T47D (cell line): ENCODE measurements at regions not wholly inside any gene's neighbourhood (a gene's known extent, or its start where the extent isn't known, plus 50 kb on each side); places are given as distances from the start of the nearest gene placed in this dataset.

Experiments used
- DNase-seq, 2 experiments: peaks; one replicate each; pipeline versions ENCODE4 v3.0.0 to v3.0.0-alpha.2; 2011 to 2012; ENCODE audit warnings: low read depth in 1 of 2, low spot score in 1 of 2
- JUND ChIP-seq: IDR thresholded peaks from 2 replicates; pipeline ENCODE4 v1.6.1; 2012; ENCODE audit warnings: low read depth
- in situ Hi-C: cut with HindIII; loops from 2 replicates; pipeline ENCODE4 v1.10.0; 2016; ENCODE audit warnings: low sequenced_read_pairs, low pct_unique_long_range_greater_than_20kb

DNA sequence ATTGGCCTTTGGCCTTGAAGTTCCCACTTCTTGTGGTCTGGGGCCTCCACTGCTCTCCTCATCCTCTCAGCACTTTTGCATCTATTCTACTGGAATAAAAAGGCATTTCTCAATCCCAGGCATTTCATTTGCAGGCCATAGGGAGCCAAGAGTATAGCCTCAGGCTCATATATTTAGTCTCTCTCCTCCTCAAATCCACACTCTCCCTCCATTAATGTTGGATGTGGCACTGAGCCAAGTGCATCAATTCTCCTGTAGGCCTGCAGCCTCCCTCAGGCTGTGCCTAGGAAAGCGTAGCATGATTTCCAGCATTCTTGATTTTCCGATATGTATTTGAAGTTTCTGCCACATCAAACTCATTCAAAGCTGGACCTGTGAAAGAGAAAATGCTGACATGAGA lies 211.5 kb upstream of the CPNE8 start:
- TF ChIP-seq JUND: no peak
- peak in 1 of 2 experiments; percentile 30 for DNase-seq
- in situ Hi-C loops: no loop called here

DNA sequence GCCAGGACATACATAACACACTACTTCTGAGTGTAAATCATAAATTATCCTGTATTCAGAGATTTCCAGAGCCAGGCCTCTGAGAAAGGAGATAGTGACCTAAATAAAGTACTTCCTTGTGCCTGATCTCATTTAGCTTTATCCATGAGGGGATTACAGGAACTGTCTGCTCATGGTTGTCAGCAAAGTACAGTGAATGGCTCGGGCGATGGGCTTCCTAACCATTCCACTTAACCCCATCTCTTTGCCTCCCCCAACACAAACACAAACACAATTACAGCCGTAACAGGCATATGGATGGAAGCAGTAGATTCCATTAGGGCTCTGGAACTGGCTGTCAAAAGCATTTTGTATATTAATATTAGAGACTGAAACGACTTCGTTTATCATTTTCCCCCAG lies 206.7 kb upstream of the CPNE8 start:
- no peak for DNase-seq
- in situ Hi-C loops: no loop called here
- TF ChIP-seq JUND: no peak

DNA sequence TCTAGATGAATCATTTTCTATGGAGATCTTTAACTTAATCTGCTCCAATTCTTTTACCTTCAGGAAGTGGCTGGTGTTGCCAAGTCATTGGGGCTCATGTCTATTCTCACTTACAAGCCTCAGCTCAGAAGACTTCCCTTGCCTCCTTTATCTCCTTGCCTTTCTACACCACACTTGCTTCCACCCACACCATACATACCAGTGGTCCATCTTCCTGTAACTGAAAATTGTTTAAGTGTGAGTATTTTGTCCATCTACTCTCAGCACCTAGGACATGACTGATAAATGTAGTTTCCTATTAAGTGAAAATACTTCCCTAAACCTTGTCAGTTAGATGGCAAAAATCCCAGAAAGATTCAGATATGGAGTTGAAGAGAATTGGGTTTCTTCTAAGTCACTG lies 199.7 kb upstream of the CPNE8 start:
- no peak for DNase-seq
- TF ChIP-seq JUND: no peak
- in situ Hi-C loops: no loop called here

DNA sequence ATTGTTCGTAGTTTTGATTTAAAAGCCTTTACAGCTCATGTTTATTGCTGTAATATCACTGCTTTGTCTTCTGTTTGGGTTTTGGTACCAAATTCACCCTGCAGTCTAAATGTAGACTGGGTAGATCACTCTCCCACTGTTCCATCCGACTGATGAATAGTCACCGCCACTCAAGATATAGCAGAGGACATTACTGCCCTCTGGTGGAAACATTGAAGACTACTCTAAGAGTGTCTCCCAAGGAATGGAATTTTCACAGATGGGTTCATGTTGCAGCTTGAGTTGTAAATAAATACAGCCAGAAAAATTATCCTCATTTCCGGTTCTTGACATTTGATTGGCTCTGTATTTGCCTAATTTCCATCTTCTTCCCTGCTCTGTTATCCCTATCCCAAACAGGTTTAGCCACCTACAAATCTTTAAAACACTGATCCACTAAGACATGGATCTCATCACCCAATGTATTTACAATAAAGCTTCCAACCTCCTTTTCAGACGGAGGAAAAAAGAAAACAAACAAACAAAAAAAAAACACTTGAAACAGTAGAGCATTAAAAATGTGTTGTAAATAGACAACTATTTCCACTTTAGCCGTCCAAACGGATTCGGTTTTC lies 198.3 kb upstream of the CPNE8 start:
- no peak for TF ChIP-seq JUND
- in situ Hi-C loops: no loop called here
- peak; percentile 60 to 86 for DNase-seq

DNA sequence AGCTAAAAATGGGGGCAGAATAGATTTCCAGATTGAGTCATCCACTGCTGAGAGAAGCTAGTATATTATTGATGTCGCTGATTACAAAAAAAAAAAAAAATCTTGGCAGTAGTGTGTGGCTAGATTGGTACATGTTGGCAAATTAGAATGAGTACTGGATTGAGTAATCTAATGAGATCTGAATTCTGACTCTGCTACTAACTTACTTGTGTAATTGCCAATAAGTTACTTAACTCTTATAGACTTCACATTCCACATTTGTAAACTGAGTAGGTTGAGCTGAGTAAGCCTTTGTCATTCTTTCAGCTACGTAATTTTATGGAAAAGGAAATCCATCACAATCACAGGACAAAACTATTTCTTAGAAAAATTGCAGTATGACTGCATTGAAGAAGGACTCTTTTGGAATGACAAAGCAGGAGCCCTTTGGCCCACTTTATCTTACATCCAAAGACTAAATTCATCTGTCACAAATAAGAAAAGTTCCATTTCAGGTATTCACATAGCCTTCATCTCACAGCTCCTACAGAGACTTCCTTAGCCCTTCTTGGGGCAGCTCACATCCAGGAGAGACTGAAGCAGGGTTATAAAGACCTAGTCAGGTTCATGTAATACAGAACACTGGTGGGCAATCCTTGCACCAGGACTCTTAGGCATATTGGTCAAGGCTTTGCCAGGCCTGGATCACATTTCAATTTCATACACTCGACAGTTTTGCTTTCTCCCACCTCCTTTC lies 197.3 kb upstream of the CPNE8 start:
- DNase-seq: no peak
- no peak for TF ChIP-seq JUND
- in situ Hi-C loops: no loop called here

DNA sequence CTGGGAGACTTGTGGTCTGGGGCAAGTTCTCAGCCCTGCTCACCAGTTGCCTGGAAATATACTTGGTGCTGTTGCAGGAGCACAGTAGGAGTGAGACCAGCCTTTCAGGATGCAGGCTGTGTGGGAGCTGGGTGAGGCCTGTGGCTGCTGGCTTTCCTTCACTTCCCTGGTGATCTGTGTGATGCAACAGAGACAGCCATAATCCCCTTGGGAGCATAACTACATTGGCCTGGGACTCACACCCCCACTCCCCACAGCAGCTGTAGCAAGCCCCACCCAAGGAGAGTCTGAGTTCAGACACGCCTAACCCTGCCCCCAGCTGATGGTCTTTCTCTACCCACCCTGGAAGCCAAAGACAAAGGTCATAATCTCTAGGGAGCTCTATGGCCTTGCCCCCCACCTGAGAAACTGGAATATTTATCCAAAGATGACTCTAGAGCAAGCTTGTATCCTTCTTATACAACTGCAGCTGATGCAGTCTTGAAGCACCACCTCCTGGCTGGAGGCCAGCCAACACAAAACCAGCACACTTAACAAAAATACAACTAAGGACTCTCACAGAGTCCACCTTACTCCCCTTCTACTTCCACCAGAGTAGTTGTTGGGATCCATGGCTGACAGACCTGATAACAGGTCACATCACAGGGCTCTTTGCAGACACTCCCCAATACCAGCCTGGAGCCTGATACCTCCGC lies 190.4 kb upstream of the CPNE8 start:
- no peak for DNase-seq
- TF ChIP-seq JUND: no peak
- in situ Hi-C loops: no loop called here

DNA sequence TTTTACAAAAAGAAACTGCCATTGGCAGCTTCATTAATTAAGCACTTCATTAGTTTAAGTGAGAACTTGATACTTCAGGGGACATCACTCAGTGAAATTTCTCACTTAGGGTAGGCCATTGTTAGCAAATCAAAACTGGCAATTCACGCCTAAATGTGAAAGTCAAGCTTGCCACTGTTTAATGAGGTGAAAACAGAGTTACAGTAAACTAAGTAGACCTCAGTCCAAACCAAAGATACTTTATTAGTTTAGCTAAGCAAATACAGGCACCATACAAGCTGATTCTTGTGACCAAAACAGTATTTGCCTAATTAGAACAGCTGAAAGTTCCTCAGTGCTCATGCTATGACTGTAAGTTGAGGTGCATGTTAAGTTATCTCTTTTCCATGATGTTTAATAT lies 176.5 kb upstream of the CPNE8 start:
- in situ Hi-C loops: no loop called here
- no peak for DNase-seq
- TF ChIP-seq JUND: no peak

DNA sequence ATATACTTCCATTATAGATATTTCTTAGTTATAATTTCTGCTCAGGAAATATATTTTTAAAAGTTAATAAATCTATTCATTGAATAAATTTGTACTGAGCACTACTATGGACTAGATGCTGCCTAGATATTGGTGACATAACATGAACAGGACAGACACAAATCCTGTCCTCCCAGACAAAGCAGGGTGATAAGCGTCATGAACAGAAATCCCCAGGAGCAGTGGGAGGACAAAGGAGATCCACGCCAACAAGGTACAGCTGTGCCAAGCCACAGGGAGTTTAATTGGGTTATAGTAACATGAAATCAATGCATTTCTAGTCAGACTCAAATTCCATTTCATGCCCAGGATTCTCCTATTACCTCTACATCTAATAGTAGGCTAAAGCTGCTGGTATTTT lies 171.8 kb upstream of the CPNE8 start:
- DNase-seq: no peak
- TF ChIP-seq JUND: no peak
- in situ Hi-C loops: no loop called here

DNA sequence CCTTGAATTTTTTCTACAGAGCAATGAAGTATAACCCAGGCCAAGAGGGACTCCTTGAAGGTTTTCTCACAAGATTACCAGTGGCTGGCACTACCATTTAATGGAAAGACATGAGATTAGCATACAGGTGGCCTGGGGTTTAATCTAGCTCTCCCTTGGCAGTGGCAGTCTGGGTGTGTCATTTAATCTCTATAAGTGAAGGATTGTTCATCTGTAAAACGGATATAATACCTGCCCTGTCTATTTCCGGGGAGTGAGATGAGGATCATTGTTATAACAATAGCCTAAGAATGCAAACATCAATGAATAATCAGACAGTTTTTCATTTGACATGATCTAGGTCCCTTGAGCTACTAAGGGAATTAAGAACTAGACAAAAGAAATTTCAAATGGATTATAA lies 168.7 kb upstream of the CPNE8 start:
- no peak for DNase-seq
- no peak for TF ChIP-seq JUND
- in situ Hi-C loops: no loop called here

DNA sequence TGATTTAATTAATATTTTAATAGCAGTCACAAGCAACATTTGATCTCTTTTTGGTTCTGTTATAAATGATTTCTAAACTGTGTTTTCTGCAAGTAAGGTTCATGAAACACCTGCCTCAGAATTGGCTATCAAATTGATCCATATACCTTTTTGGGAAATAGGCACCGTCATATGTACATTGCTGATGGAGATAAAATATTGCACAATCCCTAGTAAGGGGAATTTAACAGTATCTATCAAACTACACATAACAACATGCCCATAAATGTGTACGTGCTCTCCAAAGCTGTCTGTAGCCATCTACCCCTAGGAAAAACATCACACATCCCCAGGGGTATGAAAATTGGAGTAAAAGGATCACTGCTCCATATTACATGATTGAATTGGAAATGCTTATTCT lies 167.3 kb upstream of the CPNE8 start:
- in situ Hi-C loops: no loop called here
- no peak for DNase-seq
- TF ChIP-seq JUND: no peak

DNA sequence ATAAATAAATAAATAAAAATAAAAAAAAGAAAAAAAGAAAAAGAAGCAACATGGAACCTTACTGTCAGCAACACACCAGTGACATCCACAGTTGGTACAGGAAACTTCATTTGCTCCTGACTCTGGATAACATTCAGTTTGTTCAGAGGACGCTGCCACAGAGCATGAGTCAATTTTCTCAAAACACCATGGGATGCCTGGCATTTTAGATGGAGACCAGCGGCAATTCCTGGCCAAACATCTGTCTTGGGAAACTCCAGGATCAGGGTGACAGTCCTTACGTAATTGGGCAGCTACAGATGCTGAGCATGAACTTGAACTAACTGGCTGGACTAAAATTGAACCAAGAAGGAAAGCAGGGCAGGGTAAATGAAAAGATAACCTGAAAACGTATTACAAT lies 166.2 kb upstream of the CPNE8 start:
- TF ChIP-seq JUND: no peak
- in situ Hi-C loops: no loop called here
- DNase-seq: no peak

DNA sequence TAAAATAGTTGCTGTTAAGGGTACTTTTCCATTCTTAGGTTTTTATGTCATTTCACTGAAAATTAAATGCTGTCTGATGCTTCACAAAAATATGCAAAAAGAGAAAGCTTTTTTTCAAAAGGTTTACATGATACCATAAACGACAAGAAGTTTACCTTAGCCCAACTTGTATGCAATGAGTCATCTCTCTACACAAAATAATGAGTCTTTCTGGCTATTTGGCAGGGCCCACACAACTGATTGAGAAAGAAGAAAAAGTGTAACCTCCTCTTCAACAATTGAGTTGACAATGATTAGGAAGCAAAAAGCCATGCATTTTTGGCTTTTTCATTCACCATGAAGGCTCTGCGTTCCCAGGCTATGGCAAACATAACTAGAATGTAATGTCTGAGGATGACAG lies 165.4 kb upstream of the CPNE8 start:
- no peak for TF ChIP-seq JUND
- DNase-seq: no peak
- in situ Hi-C loops: no loop called here

DNA sequence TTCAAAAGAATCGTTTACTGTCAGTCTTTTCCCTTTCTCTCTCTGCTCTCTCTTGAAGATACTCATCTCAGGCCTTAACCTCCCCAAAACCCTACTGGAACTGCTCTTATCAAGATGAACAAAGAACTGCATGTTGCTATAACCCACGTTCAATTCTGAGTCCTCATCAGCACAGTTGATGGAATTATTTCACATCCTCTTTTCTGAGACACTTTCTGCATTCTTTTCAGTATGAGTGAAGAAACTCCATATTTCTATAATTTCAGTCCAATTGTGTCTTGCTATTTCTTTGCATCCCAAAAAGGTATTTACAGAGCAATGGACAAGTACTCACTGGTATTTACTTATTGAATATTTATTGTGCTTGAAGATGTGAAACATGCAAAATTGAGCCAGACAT lies 160.1 kb upstream of the CPNE8 start:
- no peak for DNase-seq
- TF ChIP-seq JUND: no peak
- in situ Hi-C loops: no loop called here
